Body of pancreas (tissue), 4 donors: ENCODE measurements at regions not wholly inside any gene's neighbourhood (a gene's known extent, or its start where the extent isn't known, plus 50 kb on each side); places are given as distances from the start of the nearest gene placed in this dataset.

Experiments used
- CTCF ChIP-seq, 7 experiments: fragments of 450-650 bp in 4 of 7; fragments of 200-600 bp in 3 of 7; sonication (generic) in 3 of 7; IDR thresholded peaks; one replicate each; pipeline ENCODE4 v1.5.1; 2016 to 2019; ENCODE audit warnings: antibody characterized with exemption in 7 of 7
- POLR2A ChIP-seq, 3 donors: fragments of 450-650 bp; IDR thresholded peaks; one replicate each; pipeline ENCODE4 v1.6.1; 2016; ENCODE audit warnings: antibody characterized with exemption in 3 of 3, mild to moderate bottlenecking in 2 of 3

GRCh38 chr6:68046756-68047155 is 588.3 kb upstream of the ADGRB3 start:
- TF ChIP-seq CTCF (IDR thresholded peaks at IDR 0.05) (no peak), POLR2A (IDR thresholded peaks at IDR 0.05) (no peak)
